Omental fat pad (tissue), 3 donors: ENCODE measurements at regions not wholly inside any gene's neighbourhood (a gene's known extent, or its start where the extent isn't known, plus 50 kb on each side); places are given as distances from the start of the nearest gene placed in this dataset.

Experiments used
- ATAC-seq: fragments of 150-250 bp; one replicate; pipeline ENCODE4 v1.9.1; 2016; ENCODE audit warnings: mild to moderate bottlenecking, moderate library complexity; ENCODE audit not compliant: low FRiP score
- DNase-seq: peaks from one replicate; pipeline ENCODE4 v3.0.0-alpha.2; 2019; ENCODE audit warnings: low spot score
- CTCF ChIP-seq, 3 donors: fragments of 450-650 bp; IDR thresholded peaks; one replicate each; pipeline ENCODE4 v1.5.1; 2016 to 2017; ENCODE audit warnings: antibody characterized with exemption in 3 of 3, mild to moderate bottlenecking in 3 of 3, moderate library complexity in 2 of 3

DNA sequence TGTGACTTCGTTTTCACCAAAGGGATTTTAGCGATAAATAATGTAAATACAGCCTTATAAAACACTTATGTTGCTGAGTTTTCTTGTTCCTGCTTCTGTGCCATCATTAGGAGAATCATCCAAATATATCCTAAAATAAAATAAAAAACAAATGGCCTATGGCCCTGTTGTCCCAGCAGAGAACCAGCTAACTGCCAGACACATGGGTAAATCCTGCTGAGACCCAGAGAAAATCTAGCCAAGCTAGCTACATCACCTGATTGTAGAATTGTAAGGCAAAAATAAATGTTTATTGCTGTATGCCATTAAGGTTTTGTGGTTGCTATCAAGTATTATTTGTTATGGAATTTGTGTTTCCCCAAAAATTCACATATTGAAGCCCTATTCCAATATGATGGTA, 631.2 kb upstream of the SYNCRIP start:
- no peak for DNase-seq
- no peak for ATAC-seq
- no peak for TF ChIP-seq CTCF (IDR thresholded peaks at IDR 0.05)

- TF ChIP-seq CTCF (IDR thresholded peaks at IDR 0.05) = no peak
- DNase-seq = no peak
- ATAC-seq = no peak
Observed at GRCh38 chr6:86256615-86257187, 614.0 kb upstream of the SYNCRIP start.

- DNase-seq (no peak), ATAC-seq (no peak)
- no peak for TF ChIP-seq CTCF (IDR thresholded peaks at IDR 0.05)
Observed at GRCh38 chr6:86255973-86256372, 613.3 kb upstream of the SYNCRIP start.

DNA sequence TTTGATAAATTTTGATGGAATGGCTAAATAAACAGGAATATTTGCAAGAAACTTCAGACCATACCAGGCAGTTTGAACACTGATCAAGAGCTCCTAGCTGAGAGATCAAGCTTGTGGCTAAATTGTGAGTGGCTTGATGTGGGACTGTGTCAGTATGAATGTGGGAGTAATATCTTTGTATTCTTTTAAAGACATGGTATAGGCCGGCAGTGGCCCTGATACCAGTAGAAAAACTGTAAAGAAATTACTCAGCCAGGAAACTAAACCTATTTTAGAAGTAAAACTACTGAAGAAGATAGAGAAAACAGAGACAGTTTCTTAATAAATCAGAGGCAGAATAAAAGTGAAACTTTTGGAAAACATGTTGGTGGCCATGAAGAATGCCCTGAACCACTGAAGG, 608.4 kb upstream of the SYNCRIP start:
- ATAC-seq = no peak
- DNase-seq = no peak

GRCh38 chr6:86217906-86218305, 575.2 kb upstream of the SYNCRIP start:
- ATAC-seq (no peak), DNase-seq (no peak)
- TF ChIP-seq CTCF (IDR thresholded peaks at IDR 0.05) = no peak

More for the DNA sequence above, 608.4 kb upstream of the SYNCRIP start:
- no peak for TF ChIP-seq CTCF (IDR thresholded peaks at IDR 0.05)

DNA sequence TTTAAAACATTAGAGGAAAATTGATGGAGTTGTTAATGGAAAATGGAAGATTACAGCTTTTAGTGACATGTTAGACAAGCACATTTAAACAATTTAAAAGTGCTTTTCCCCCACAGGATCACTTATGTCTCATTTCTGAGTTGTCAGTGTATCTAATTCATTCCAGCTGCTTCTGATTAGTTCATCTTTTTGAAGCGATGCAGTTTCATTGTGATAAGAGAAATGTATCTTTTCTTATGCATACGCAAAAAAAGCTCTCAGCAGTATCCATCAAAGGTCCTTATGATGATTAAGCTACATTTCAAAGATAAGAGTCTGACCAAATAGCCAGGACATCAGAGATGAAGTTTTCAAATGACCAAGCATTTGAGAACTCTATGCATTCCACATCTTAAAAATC, 572.6 kb upstream of the SYNCRIP start:
- TF ChIP-seq CTCF (IDR thresholded peaks at IDR 0.05) = no peak
- ATAC-seq (no peak), DNase-seq (no peak)

- no peak for TF ChIP-seq CTCF (IDR thresholded peaks at IDR 0.05)
- DNase-seq (no peak), ATAC-seq (no peak)
Observed at GRCh38 chr6:86205980-86206379, 563.3 kb upstream of the SYNCRIP start.
